VCaP (cell line): ENCODE measurements at regions not wholly inside any gene's neighbourhood (a gene's known extent, or its start where the extent isn't known, plus 50 kb on each side); places are given as distances from the start of the nearest gene placed in this dataset.

Experiments
- H3K27ac ChIP-seq: fragments of 450-650 bp; 2 replicates; pipeline ENCODE4 v1.5.1; 2017
- CTCF ChIP-seq: fragments of 450-650 bp; conservative IDR thresholded peaks from 2 replicates; pipeline ENCODE4 v1.5.1; 2017; ENCODE audit warnings: mild to moderate bottlenecking, moderate library complexity

GRCh38 chr2:101550555-101550954 lies 75.6 kb upstream of the RFX8 start:
- H3K27ac ChIP-seq = no peak overlapping the region
- TF ChIP-seq CTCF = no peak

- H3K27ac ChIP-seq = no peak overlapping the region
- no peak for TF ChIP-seq CTCF
Measured at GRCh38 chr2:101549371-101549770, 74.5 kb upstream of the RFX8 start.

- no peak overlapping the region for H3K27ac ChIP-seq
Measured at GRCh38 chr2:101546376-101547058, 71.6 kb upstream of the RFX8 start.

GRCh38 chr2:101545950-101546349 lies 71.0 kb upstream of the RFX8 start:
- H3K27ac ChIP-seq = no peak overlapping the region
- no peak for TF ChIP-seq CTCF

More at GRCh38 chr2:101546376-101547058, 71.6 kb upstream of the RFX8 start:
- no peak for TF ChIP-seq CTCF

- H3K27ac ChIP-seq = no peak overlapping the region
- TF ChIP-seq CTCF = no peak
Measured at GRCh38 chr2:101540518-101540917, 65.6 kb upstream of the RFX8 start.

- no peak overlapping the region for H3K27ac ChIP-seq
- TF ChIP-seq CTCF = no peak
Measured at GRCh38 chr2:101538076-101538475, 63.2 kb upstream of the RFX8 start.

- H3K27ac ChIP-seq = no peak overlapping the region
- TF ChIP-seq CTCF = no peak
Measured at GRCh38 chr2:101534149-101534611, 59.3 kb upstream of the RFX8 start.
